Hindlimb muscle (tissue), 1 donor: ENCODE measurements at regions not wholly inside any gene's neighbourhood (a gene's known extent, or its start where the extent isn't known, plus 50 kb on each side); places are given as distances from the start of the nearest gene placed in this dataset.
"Not testable (repeated sequence)": the region's sequence is repeated elsewhere in the genome, so short reads cannot be mapped to it uniquely, and the experiment has no call there.

Experiments
- DNase-seq: peaks from one replicate; pipeline ENCODE4 v3.0.0-alpha.2; 2013

DNA sequence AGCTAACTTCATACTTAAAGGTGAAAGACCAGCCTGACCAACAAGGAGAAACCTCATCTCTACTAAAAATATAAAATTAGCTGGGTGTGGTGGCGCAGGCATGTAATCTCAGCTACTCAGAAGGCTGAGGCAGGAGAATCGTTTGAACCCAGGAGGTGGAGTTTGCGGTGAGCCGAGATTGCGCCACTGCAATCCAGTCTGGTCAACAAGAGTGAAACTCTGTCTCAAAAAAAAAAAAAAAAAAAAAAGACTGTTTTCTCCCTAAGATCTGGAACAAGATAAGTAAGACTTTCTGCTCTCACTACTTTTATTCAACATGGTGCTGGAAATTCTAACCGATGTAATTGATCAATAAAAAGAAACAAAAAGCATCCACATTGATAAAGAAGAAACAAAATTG lies 131.9 kb upstream of the GALNT2 start:
- DNase-seq: not testable (repeated sequence)

DNA sequence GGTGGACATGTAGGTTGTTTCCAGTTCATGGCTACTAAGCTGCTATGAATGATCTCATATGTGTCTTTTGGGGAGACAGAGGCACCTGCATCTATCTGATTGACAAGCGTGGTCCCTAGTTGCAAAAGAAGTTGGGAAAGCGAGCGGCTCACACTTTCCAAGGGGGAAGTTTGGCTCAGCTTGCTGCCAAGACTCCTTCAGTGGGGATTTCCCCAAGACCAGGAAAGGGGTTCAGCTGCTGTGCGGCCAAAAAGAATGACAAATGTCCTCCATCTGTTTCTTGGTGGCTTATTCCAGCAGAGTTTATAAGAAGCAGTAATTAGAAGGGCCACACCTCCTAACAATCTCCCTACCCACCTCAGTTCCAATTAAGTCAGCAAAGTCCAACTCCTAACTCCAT lies 128.5 kb upstream of the GALNT2 start:
- DNase-seq: no peak

DNA sequence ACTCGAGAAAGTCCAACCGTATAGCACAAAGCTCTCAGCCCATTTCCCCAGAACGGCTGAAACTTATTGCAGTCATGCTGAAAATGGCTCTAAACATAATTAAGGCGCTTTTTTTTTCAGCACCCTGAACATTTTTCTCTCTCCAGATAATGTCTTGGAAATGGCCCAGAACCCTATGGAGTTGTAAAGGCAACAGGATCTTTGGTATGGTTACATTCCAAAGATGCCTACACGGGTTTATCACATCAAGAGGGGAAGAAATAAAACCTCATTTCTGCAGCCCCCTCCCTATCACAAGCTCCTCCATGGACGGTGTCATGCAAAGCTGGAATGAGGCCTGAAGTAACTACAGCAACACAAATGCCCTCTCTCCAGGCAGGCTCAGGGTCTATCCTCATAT lies 126.4 kb upstream of the GALNT2 start:
- no peak for DNase-seq

DNA sequence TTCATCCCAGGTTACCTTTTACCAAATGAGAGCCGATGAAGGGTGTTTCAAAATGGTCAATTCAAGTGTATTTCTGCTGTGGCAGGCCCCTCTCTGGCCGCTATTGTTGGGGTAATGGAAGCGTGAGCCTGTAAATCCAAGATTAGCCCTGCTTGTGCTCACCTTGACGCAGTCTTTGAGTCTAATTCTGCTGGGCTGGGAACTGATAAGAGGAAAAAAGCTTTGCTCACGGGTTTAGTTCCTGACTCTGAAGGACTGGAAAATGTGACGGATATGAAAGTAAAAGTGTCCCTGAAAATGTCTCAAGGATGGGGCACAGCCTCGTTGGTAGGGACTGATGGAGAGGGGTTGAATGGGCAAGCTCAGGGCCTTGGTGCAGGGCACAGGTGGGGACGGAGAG lies 125.9 kb upstream of the GALNT2 start:
- DNase-seq: no peak

DNA sequence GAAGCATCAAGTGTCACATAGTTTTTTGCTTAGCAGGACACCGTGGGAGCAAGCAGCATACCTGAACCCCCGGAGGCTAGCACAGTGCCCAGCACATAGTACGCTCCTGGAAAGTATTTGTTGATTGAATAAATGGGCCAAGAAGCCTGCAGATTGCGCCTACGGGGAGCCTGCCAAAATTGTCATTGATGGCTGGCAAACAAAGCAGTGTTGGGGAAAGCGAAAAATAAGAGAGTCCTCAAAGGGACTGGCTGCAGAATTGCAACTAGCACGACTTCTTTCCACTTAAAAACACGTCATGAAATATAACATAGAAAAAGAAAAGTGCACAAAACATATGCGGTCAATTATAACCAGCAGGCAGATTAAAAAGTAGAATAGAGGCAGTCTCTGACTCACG lies 125.2 kb upstream of the GALNT2 start:
- peak; percentile 17 for DNase-seq

DNA sequence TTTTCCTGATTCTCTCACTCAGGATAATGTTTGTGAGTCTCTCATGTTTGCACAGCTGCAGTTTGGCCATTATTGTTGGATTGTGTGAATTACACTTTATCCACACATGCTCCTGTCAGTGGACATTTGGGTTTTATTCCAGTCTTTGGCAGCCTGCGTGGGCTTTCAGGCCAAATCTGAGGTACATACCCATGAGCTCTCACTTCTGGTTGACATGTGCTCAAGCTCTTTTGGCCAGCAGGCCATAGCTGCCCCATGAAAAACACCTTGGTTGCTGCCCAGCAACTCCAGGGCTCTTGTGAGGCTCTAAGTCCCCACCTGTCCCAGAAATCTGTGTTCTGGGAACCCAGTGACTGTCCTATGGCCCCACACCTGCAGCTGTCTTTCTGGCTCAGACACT lies 124.5 kb upstream of the GALNT2 start:
- peak; percentile 6 for DNase-seq

DNA sequence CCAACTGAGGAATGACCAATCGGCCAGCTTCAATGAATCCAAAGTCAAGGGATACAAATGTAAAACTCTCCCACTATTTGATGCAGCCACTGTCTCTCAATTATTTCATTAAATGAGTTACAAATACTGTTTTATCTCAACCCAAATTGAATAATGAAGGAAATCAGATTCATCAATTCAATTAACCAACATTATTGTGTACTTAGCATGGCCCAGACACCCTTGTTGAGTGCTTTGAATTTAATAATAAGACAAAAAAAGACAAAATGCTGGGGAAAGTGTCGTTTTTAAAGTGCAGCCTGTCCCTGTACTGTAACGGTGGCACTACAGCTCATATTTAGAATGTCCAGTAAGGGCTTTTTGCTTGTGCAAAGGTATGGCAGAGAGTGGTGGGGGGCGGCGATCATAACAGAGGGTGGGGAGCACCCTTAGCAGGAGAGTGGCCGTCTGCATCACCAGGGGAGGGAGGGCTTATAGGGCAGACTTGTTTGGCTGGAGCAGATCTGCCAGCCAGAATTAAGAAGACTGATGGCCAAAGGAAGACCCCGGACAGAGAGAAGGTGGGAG lies 123.8 kb upstream of the GALNT2 start:
- no peak for DNase-seq

DNA sequence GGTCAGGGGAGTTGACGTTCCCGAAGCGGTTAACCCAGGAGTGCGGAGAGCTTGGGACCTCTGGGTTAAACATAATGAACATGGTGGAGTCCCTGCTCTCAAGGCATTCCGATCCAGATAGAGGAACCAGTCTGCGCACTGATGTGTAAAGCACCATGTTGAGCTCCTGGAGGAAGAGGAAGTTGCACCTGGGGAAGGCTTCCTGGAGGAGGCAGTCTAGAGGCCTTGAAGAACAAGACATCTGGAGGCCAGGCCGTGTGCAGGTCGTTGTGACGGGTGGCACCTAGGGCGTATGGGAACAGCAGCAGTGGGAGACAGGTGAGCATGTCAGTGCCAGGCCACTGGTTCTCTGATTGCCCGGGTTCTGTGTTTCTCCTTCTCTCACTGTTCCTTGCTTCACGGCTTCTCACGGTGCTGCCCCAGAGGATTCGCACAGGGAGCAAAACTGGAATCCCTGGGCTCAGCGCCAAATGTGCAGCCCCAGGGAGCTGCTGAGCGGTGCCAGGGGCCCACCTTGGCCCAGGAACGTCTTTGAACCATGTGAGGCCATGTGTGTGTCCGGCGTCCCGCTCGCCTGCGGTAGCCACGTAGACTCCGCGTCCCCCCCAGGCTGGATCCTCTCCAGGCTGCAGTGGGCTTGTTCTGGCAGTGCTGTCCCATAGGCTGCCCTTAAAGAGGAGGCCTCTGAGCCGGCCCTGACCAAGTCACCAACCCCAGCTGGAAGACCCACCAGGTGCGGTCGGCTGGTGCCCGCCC lies 122.9 kb upstream of the GALNT2 start:
- DNase-seq: no peak

DNA sequence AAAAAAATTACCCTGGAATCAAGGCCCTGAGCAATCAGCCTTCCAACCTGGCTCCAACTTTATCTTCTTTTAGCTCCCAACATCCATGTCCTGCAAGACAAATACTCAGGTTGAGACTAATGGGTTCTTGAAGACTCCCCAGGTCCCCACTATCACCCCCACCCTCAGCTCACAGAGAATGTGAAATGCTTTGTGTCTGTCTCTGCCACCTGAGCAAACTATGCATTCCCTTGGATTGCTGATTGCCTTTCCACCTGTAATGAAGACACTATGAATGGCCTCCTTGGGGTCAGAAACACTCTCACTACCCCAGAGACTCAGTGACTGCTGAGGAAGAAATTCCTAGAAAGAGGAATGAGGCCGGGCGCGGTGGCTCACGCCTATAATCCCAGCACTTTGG lies 121.2 kb upstream of the GALNT2 start:
- no peak for DNase-seq

DNA sequence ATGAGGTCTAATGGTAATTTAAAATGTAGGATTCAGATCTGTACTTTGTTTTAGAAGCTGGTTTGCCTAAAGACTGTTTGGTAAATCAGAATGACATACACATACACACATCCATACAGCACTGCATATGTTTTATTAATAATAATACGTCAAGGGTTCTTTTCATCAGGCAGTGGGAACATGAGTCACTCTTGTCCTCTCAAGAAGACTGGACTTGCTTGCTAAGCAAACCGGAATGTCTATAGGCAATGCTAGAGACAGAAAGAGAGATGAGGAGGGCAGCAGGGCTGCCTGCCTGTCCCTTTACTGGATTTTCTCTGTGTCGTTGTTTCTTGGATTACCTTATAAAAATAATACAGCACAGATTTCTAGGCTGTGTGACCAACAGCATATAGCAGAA lies 119.1 kb upstream of the GALNT2 start:
- no peak for DNase-seq

DNA sequence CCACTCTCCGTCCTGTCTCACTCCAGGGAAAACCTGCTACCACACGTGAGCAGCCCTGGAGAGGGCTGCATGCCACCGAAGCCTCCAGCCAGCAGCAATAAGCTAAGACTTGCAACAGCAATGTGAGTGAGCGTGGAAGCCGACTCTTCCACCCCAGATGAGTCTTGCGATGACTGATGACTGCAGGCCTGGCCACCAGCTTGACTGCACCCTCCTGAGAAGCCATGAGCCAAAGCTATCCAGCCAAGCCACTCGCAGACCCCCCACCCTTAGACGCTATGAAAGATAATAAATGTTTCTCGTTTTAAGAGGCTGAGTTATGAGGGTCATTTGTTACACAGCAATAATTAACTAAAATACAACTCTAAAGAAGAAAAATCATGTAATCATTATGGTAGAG lies 118.6 kb upstream of the GALNT2 start:
- DNase-seq: no peak

DNA sequence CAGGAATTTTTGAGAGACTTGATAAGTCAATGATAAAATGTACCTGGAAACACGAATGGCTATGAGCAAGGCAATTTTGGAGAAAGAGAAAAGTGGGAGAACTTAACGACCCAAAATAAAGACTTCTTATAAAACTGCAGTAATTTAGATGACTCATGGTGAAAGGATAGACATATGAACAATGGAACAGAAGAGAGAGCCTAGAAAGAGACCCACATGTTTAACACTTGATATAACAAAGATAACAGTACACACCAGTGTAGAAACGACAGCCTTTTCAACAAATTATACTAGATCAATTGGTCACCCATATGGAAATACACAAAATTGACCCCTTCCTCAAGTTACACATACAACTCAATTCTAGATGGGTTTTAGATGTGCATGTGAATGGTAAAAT lies 117.5 kb upstream of the GALNT2 start:
- no peak for DNase-seq

DNA sequence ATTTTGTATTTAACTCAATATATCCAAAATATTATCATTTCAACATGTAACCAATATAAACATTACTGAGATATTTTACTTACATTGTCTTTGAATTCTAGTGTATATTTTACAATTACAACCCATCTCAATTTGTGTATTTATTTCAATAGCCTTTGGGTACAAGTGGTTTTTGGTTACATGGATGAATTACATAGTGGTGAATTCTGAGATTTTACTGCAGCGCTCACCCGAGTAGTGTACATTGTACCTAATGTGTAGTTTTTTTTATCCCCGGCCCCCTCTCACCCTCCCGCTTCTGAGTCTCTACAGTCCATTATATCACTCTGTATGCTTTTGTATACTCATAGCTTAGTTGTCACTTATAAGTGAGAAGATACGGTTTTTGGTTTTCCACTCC lies 117.0 kb upstream of the GALNT2 start:
- no peak for DNase-seq

DNA sequence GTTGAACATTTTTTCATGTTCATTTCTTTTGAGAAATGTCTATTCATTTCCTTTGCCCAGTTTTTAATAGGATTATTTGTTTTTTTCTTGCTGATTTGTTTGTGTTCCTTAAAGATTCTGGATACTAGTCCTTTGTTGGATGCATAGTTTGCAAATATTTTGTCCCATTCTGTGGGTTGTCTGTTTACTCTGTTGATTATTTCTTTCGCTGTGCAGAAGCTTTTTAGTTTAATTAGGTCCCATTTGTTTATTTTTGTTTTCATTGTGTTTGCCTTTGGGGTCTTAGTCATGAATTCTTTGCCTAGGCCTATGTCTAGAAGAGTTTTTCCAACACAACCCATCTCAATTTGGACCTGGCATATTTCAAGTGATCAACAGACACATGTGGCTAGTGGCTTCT lies 116.1 kb upstream of the GALNT2 start:
- DNase-seq: no peak

DNA sequence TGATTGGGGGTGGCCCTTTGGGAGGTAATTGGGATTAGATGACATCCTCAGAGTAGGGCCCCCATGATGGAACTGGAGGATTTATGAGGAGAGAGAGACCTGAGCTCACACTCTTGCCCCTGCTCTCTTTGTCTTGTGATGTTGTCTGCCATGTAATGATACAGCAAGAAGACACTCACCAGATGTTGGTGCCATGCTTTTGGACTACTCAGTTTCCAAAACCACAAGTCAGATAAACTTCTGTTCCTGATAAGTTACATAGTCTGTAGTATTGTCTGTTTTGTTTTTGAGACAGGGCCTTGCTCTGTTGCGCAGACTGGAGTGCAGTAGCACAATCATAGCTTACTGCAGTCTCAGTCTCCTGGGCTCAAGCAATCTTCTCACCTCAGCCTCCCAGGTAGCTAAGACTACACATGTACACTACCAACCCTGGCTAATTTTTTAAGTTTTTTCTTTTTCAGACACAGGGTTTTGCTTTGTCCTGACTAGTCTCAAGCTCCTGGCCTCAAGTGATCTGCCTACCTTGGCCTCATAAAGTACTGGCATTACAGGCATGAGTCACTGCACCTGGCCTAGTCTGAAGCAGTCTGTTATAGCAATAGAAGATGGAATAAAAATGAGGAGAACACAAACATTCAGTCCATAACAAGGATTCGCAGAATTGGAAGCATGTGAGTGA lies 115.0 kb upstream of the GALNT2 start:
- no peak for DNase-seq

DNA sequence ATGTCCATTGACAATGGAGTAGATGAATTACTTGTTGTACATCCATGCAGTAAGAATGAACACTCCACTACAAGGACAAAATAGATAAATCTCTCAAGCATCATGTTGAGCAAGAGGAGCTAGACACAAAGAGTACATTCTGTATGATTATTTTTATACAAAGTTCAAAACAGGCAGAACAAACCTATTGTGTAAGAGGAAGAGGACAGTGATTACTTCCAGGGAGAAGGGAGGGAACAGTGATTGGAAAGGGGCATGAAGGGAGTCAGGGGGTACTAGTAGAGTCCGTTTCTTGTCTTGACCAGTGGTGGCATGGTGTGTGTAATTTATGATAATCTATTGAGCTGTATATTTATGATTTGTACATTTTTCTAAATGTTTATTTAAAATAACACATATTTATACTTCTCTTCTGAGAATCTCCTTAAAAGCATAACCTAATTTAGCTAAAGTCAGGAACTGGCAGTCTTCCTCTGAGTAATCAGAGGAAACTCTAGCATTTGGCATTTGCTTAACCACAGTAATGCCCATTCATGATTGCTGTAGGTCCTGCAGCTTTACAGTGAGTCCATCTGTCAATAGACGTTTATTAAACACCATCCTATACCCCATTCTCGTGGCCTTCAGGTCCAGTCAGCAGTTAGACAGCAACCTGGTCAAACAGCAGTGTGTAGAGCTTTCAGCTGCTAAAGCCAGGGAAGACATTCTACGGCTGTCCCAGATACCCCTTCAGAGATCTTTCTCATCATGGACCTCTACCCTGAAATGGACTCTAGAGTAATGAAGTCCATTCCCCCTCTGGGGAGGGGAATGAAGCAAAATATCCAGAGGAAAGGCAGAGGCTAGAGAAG lies 114.1 kb upstream of the GALNT2 start:
- DNase-seq: no peak

DNA sequence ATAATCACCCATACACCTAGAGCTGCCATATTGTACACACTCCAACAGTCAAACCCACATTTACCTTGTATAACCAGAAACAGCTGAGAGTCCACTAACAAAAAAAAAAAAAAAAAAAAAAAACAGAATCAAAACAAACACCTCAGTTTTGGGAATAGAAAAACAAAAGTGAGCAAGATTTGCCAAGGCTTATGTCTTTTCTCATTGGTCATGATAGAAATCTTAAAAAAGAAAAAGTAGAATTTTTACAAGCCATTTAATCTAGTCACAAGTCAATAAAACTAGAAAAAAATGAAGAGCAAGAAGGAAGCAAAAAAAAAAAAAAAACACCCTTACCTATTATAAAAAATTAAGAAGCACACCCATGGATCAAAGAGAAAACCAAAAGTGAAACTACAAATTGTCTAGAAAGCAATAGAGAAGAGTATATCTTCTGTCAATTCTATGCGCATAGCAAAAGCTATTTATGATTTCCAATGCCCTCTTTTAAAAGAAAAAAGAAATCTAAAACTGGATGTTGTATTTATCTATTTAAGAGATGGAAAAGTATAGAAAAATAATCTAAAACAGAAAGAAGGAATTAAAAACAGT lies 113.2 kb upstream of the GALNT2 start:
- no peak for DNase-seq

DNA sequence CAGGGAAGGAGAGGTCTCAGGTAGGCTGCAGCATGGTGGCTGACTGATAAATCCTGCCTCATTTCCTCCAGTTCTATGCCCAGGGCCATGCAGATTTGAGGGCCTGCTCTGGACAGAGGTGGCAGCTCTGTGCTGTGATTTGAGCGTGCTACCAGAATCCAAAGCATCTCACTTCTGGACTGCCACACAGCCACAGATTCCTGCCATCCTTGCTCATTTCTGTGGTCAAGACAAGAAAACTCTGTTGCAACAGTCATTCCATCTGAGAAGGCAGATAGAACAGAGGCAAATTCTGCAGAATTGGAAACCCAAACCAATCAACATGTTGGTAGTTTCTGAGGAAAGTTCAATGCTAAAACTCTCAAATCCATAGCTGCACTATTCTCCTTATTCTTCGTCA lies 102.8 kb upstream of the GALNT2 start:
- no peak for DNase-seq

DNA sequence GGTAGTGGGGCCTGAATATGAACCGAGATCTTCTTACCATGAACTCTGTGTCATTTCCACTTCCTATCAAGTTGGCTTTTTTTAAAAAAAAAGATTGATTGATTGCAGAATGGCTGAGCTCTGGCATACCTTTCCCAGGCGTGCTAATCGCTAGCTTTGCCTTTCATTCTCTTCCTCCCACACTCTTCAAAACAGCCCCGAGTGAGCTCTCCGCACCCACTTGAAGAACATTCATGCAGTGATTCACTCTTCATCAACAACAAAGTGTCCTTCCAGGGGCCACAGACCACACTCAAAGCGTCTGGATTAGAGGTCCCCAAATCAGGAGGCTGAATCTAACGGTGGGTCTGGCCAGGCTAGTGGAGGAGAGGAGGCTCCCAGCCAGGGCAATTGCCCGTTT lies 96.3 kb upstream of the GALNT2 start:
- no peak for DNase-seq

DNA sequence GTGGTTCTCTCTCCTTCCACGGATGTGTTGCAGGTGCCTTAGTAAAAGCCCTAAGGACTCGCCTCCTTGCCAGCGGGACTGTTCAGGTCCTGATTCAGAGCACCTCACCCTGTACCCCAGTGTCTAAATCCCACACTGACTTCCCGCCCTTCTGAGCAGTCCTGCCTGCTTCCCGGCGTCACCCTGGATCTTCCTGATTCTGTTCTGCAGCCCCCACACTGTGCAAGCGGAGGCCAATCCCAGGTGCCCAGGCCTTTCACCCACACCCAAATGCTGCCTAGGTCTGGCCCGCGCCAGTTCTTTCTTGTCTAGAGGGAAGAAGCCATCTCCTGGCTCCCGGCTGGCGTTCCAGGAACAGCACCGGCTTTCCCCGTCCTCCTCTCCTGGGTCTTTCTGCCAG lies 95.9 kb upstream of the GALNT2 start:
- DNase-seq: no peak

DNA sequence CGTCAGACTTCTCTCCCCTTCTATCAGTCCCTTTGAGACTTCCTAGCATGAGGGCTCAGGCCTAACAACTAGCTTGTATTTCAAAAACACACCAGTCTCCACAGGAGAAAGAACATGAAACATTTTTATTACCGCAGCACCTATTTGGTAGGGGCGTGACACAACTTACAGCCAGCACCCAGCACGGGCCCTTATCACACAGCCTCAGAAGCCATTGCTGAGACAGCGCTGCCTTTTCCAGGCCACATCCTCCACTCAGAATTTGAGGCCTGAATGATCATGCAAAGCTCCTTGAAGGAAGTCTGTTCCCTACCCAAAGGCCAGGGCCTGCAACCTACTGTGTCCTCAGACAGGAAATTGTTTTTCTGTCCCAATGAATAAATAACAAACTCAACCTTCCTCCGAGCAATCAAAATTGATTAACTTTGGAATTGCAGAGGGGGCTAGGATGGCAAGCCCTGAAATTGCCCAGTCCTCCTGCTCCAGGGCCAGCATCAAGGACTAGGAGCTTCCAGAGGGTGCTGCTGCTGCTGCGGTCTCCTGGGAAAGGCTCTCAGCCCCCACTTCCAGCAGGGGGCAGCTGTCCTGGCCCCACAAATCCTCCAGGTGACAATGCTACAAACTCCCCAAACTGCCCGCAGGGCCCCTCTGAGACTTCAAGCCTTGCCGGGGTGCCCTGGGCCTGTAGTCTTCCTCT lies 94.3 kb upstream of the GALNT2 start:
- no peak for DNase-seq

DNA sequence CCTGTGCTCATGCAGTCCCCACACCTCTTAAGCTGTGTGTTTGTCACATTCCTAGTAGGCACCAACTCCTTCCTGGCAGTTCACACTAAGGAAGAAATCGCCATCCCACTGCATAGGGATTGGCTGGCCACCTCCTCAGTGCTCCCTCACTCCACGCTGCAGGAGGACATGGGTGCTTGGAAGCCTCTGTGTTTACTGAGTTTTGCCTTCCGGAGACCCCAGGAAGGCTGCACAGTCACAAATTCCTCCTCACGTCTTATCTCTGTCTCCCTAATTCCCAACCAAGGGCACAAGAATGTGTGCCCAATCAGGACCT lies 93.8 kb upstream of the GALNT2 start:
- no peak for DNase-seq
